ENCODE measurements at regions not wholly inside any gene's neighbourhood (a gene's known extent, or its start where the extent isn't known, plus 50 kb on each side); places are given as distances from the start of the nearest gene placed in this dataset.

- Mint-ChIP-seq H3K27me3 (ENCODE audit: low read depth) (peaks cover 15% of the 10 kb centered on the region), H3K36me3 (ENCODE audit: low read depth) (no peaks in the 10 kb centered on the region), H3K4me1 (ENCODE audit: low read depth) (no peaks in the 10 kb centered on the region), H3K27ac (no peak overlapping the region), H3K4me3 (no peak overlapping the region), H3K9me3 (ENCODE audit: insufficient read depth) (no peaks in the 10 kb centered on the region)
- no peak for ATAC-seq
- POLR2A ChIA-PET = no interaction called here
- DNase-seq = no peak
- CTCF ChIA-PET = no interaction called here
These were observed 163.2 kb upstream of the SPRED2 start for GRCh38 chr2:65595630-65596029.

- H3K27me3 Mint-ChIP-seq (ENCODE audit: low read depth) = peaks cover 15% of the 10 kb centered on the region
- POLR2A ChIA-PET = no interaction called here
- H3K27ac Mint-ChIP-seq = no peak overlapping the region
- H3K4me1 Mint-ChIP-seq (ENCODE audit: low read depth) = no peaks in the 10 kb centered on the region
- no peaks in the 10 kb centered on the region for H3K36me3 Mint-ChIP-seq (ENCODE audit: low read depth)
- DNase-seq (no peak), ATAC-seq (no peak)
- no peak overlapping the region for H3K4me3 Mint-ChIP-seq
- H3K9me3 Mint-ChIP-seq (ENCODE audit: insufficient read depth) = no peaks in the 10 kb centered on the region
- CTCF ChIA-PET = no interaction called here
These were observed 161.8 kb upstream of the SPRED2 start for GRCh38 chr2:65594150-65594549.

- Mint-ChIP-seq H3K4me1 (ENCODE audit: low read depth) (no peaks in the 10 kb centered on the region), H3K27ac (no peak overlapping the region), H3K9me3 (ENCODE audit: insufficient read depth) (no peaks in the 10 kb centered on the region), H3K4me3 (no peak overlapping the region), H3K27me3 (ENCODE audit: low read depth) (peaks cover 8% of the 10 kb centered on the region), H3K36me3 (ENCODE audit: low read depth) (no peaks in the 10 kb centered on the region)
- POLR2A ChIA-PET = no interaction called here
- CTCF ChIA-PET = no interaction called here
- ATAC-seq (no peak), DNase-seq (no peak)
These were observed 157.3 kb upstream of the SPRED2 start for GRCh38 chr2:65589667-65590066.

- POLR2A ChIA-PET = no interaction called here
- no peak for ATAC-seq
These were observed 155.4 kb upstream of the SPRED2 start for GRCh38 chr2:65587779-65588178.

GRCh38 chr2:65586516-65586915 lies 154.1 kb upstream of the SPRED2 start:
- Mint-ChIP-seq H3K4me3 (no peak overlapping the region), H3K27me3 (ENCODE audit: low read depth) (peaks cover 6% of the 10 kb centered on the region), H3K36me3 (ENCODE audit: low read depth) (no peaks in the 10 kb centered on the region), H3K4me1 (ENCODE audit: low read depth) (no peaks in the 10 kb centered on the region), H3K27ac (no peak overlapping the region), H3K9me3 (ENCODE audit: insufficient read depth) (no peaks in the 10 kb centered on the region)
- no peak for DNase-seq
- POLR2A ChIA-PET = no interaction called here
- no peak for ATAC-seq
- CTCF ChIA-PET = no interaction called here

More at GRCh38 chr2:65587779-65588178, 155.4 kb upstream of the SPRED2 start:
- Mint-ChIP-seq H3K27ac (no peak overlapping the region), H3K4me3 (no peak overlapping the region), H3K4me1 (ENCODE audit: low read depth) (no peaks in the 10 kb centered on the region), H3K9me3 (ENCODE audit: insufficient read depth) (no peaks in the 10 kb centered on the region), H3K27me3 (ENCODE audit: low read depth) (peaks cover 6% of the 10 kb centered on the region), H3K36me3 (ENCODE audit: low read depth) (no peaks in the 10 kb centered on the region)
- CTCF ChIA-PET = interaction anchor here (0.6 kb wide), 1 partner anchor 217 kb away, joined by 3 read pairs; no protein-coding TSS in a partner anchor
- no peak for DNase-seq

- Mint-ChIP-seq H3K4me3 (no peak overlapping the region), H3K36me3 (ENCODE audit: low read depth) (no peaks in the 10 kb centered on the region), H3K27me3 (ENCODE audit: low read depth) (peaks cover 3% of the 10 kb centered on the region), H3K27ac (no peak overlapping the region), H3K9me3 (ENCODE audit: insufficient read depth) (no peaks in the 10 kb centered on the region), H3K4me1 (ENCODE audit: low read depth) (no peaks in the 10 kb centered on the region)
- no peak for DNase-seq
- ChIA-PET POLR2A (no interaction called here), CTCF (interaction anchor here (0.6 kb wide), 1 partner anchor 318 kb away, joined by 3 read pairs; no protein-coding TSS in a partner anchor)
- ATAC-seq = no peak
These were observed 150.7 kb upstream of the SPRED2 start for GRCh38 chr2:65583061-65583460.

GRCh38 chr2:65582364-65582763 lies 150.0 kb upstream of the SPRED2 start:
- no peak for ATAC-seq
- Mint-ChIP-seq H3K4me3 (no peak overlapping the region), H3K9me3 (ENCODE audit: insufficient read depth) (no peaks in the 10 kb centered on the region), H3K27me3 (ENCODE audit: low read depth) (peaks cover 5% of the 10 kb centered on the region), H3K4me1 (ENCODE audit: low read depth) (no peaks in the 10 kb centered on the region), H3K27ac (no peak overlapping the region), H3K36me3 (ENCODE audit: low read depth) (no peaks in the 10 kb centered on the region)
- DNase-seq = no peak
- ChIA-PET POLR2A (no interaction called here), CTCF (interaction anchor here (1.0 kb wide), 1 partner anchor 9 kb away, joined by 4 read pairs; no protein-coding TSS in a partner anchor)

- no peak for DNase-seq
- POLR2A ChIA-PET = no interaction called here
- Mint-ChIP-seq H3K4me3 (no peak overlapping the region), H3K36me3 (ENCODE audit: low read depth) (no peaks in the 10 kb centered on the region), H3K27me3 (ENCODE audit: low read depth) (peaks cover 13% of the 10 kb centered on the region), H3K27ac (no peak overlapping the region), H3K4me1 (ENCODE audit: low read depth) (no peaks in the 10 kb centered on the region), H3K9me3 (ENCODE audit: insufficient read depth) (no peaks in the 10 kb centered on the region)
- no peak for ATAC-seq
- CTCF ChIA-PET = no interaction called here
These were observed 148.4 kb upstream of the SPRED2 start for GRCh38 chr2:65580824-65581223.

- Mint-ChIP-seq H3K4me3 (no peak overlapping the region), H3K27me3 (ENCODE audit: low read depth) (peaks cover 21% of the 10 kb centered on the region), H3K9me3 (ENCODE audit: insufficient read depth) (no peaks in the 10 kb centered on the region), H3K36me3 (ENCODE audit: low read depth) (no peaks in the 10 kb centered on the region), H3K27ac (no peak overlapping the region), H3K4me1 (ENCODE audit: low read depth) (no peaks in the 10 kb centered on the region)
- ATAC-seq (no peak), DNase-seq (no peak)
- CTCF ChIA-PET = no interaction called here
- POLR2A ChIA-PET = interaction anchor here (0.7 kb wide), 1 partner anchor 269 kb away, joined by 3 read pairs; no protein-coding TSS in a partner anchor
These were observed 147.3 kb upstream of the SPRED2 start for GRCh38 chr2:65579506-65580235.

- no peaks in the 10 kb centered on the region for H3K36me3 Mint-ChIP-seq (ENCODE audit: low read depth)
- H3K4me3 Mint-ChIP-seq = no peak overlapping the region
- ChIA-PET CTCF (no interaction called here), POLR2A (no interaction called here)
- DNase-seq (no peak), ATAC-seq (no peak)
- H3K27ac Mint-ChIP-seq = no peak overlapping the region
- H3K4me1 Mint-ChIP-seq (ENCODE audit: low read depth) = no peaks in the 10 kb centered on the region
- H3K9me3 Mint-ChIP-seq (ENCODE audit: insufficient read depth) = no peaks in the 10 kb centered on the region
- H3K27me3 Mint-ChIP-seq (ENCODE audit: low read depth) = peaks cover 26% of the 10 kb centered on the region
These were observed 145.3 kb upstream of the SPRED2 start for GRCh38 chr2:65577654-65578053.

- ChIA-PET CTCF (no interaction called here), POLR2A (no interaction called here)
- DNase-seq (no peak), ATAC-seq (no peak)
- Mint-ChIP-seq H3K4me3 (no peak overlapping the region), H3K9me3 (ENCODE audit: insufficient read depth) (no peaks in the 10 kb centered on the region), H3K4me1 (ENCODE audit: low read depth) (no peaks in the 10 kb centered on the region), H3K27me3 (ENCODE audit: low read depth) (peaks cover 26% of the 10 kb centered on the region), H3K36me3 (ENCODE audit: low read depth) (no peaks in the 10 kb centered on the region), H3K27ac (no peak overlapping the region)
These were observed 144.6 kb upstream of the SPRED2 start for GRCh38 chr2:65576861-65577601.

GRCh38 chr2:65576278-65576677 lies 143.9 kb upstream of the SPRED2 start:
- no peaks in the 10 kb centered on the region for H3K36me3 Mint-ChIP-seq (ENCODE audit: low read depth)
- DNase-seq (no peak), ATAC-seq (no peak)
- H3K4me3 Mint-ChIP-seq = no peak overlapping the region
- no peaks in the 10 kb centered on the region for H3K9me3 Mint-ChIP-seq (ENCODE audit: insufficient read depth)
- CTCF ChIA-PET = no interaction called here
- peaks cover 23% of the 10 kb centered on the region for H3K27me3 Mint-ChIP-seq (ENCODE audit: low read depth)
- no peak overlapping the region for H3K27ac Mint-ChIP-seq
- H3K4me1 Mint-ChIP-seq (ENCODE audit: low read depth) = no peaks in the 10 kb centered on the region
- POLR2A ChIA-PET = no interaction called here
